ENCODE measurements at regions not wholly inside any gene's neighbourhood (a gene's known extent, or its start where the extent isn't known, plus 50 kb on each side); places are given as distances from the start of the nearest gene placed in this dataset.
"Not testable (repeated sequence)": the region's sequence is repeated elsewhere in the genome, so short reads cannot be mapped to it uniquely, and the experiment has no call there.

GRCh38 chr4:31851946-31852345 lies 1131.8 kb downstream of the PCDH7 start:
- no peak for DNase-seq

DNA sequence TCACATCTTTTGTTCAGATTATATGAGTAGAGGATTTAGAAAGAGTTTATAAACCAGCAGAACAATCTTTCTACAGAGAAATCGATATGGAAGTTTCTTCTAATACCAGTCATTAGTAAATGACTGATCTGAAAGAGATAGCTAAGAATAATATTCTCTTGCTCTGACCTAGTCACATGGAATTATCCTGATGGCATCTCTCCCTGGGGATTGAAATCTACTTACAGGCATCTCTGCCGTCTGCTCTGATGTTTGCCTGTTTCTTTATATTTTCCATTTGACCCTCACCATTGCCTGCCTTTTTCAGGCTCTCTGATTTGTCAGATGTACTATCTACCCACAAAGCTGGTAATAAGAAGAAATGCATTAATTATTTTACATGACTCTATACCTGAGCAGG lies 1157.3 kb downstream of the PCDH7 start:
- DNase-seq: no peak

- not testable (repeated sequence) for DNase-seq
Observed at GRCh38 chr4:31880837-31881236, 1160.7 kb downstream of the PCDH7 start.

- no peak for DNase-seq
Observed at GRCh38 chr4:31896349-31896748, 1176.2 kb downstream of the PCDH7 start.

- no peak for DNase-seq
Observed at GRCh38 chr4:31905363-31905762, 1185.2 kb downstream of the PCDH7 start.

DNA sequence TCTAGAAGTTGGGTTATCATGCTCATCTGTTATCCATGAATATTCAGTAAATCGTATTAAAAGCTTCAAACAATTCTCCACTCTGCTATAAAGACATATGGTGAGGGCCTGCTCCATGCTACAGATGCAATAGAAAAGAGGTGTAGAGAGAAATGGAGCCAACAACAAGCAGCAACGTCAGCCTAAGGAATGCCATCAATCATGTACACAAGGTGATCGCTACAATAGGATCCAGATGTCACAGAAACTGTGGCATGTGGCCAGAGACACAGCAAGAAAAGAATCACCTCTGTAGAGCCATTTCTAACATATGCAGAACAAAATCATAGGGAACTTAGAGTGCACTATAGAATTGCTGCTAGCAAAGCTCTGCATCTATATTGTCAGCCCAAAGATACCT lies 1188.1 kb downstream of the PCDH7 start:
- no peak for DNase-seq

DNA sequence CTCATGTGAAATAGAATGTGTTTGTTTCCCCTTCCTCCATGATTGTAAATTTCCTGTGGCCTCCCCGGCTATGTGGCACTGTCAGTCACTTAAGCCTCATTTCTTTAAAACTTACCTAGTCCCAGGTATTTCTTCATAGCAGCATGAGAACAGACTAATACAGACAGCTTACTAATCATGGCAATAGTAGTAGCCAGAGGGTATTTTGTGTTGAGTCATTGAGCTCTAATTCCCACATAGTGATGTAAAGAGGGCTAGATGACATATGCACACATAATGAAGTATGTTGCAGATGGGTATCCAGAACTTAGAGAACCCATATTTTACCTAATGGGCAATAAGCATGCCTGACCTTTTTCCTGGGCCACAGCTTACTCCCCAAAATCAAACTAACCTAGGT lies 1197.2 kb downstream of the PCDH7 start:
- DNase-seq: no peak

DNA sequence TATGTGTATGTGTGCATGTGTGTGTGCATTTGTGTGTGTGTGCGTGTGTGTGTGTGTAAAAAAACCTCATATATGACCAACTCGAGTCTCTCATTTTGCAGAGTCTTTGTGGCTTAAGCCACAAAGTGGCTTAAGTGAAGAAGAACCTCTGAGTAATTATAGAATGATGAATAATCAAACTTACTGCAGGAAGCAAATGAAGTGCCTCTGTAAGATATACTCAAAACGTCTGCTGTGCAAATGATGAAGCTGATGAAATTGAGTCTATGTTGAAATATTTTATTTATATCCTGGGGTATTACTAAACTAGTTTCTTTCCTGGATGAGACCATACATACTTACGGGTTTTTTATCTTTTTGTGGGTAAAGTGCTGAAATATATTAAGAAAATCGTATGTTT lies 1198.7 kb downstream of the PCDH7 start:
- DNase-seq: no peak

- DNase-seq: no peak
Observed at GRCh38 chr4:31923634-31924033, 1203.5 kb downstream of the PCDH7 start.

DNA sequence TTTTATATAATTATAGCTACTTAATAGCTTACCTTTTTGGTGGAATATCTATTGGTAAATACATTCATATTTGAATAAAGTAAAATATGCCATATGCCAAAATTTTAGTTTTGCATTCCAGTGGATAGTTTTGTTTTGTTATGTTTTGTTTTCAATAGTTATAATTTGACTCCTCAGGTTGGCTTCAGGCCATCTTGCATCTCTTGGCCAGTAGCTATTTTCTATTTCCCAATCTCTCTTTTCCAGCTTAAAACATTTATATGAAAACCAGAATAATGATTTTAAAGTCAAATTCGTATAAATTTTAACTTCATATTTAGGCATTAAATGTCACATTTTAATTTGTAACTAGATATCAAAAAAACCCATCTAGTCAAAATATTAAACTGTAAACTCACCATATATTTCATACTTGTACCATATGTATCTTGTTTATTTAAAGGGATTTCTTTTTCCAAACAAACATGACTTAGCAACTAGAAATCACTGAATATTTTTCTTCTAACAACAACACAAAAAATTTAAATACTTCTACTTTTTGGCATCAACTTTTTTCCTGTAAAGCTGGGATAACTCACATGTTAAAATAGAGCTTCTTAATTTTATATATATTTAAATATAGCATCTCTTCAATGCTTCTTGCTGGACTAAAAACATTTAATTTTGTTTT lies 1209.6 kb downstream of the PCDH7 start:
- DNase-seq: no peak

DNA sequence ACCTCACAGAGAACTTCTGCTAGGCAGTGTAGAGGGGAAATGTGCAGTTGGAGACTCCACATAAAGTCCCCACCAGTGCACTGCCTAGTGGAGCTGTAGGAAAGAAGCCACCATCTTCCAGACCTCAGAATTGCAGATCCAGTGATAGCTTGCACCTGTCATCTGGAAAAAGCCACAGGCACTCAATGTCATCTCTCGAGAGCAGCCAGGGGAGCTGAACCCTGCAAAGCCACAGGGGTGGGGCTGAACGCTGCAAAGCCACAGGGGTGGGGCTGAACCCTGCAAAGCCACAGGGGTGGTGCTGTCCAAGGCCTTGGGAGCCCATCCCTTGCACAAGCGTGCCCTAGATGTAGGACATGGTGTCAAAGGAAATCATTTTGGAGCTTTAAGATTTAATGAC lies 1226.3 kb downstream of the PCDH7 start:
- no peak for DNase-seq

GRCh38 chr4:31947101-31947500 lies 1226.9 kb downstream of the PCDH7 start:
- no peak for DNase-seq

- DNase-seq: no peak
Observed at GRCh38 chr4:31949045-31949444, 1228.9 kb downstream of the PCDH7 start.

DNA sequence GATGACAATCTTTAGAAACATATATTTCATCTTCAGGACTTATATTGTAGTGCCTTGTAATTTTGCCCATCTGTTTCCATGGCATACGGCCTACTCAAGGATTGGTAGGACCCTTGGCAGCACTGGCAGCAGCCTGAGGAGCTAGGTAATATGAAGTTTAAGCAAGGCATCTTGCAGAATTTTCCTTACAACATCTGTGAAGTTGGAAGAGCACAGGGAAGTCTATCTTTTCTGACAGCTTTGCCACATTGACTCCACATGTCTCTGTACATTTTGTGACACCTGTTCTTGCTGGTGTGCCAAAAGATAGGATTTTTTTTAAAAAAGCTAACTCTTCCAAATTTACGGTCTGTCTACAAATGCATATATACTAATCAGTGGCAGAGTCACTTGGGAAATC lies 1235.2 kb downstream of the PCDH7 start:
- no peak for DNase-seq

- DNase-seq: no peak
Observed at GRCh38 chr4:31959972-31960371, 1239.8 kb downstream of the PCDH7 start.

DNA sequence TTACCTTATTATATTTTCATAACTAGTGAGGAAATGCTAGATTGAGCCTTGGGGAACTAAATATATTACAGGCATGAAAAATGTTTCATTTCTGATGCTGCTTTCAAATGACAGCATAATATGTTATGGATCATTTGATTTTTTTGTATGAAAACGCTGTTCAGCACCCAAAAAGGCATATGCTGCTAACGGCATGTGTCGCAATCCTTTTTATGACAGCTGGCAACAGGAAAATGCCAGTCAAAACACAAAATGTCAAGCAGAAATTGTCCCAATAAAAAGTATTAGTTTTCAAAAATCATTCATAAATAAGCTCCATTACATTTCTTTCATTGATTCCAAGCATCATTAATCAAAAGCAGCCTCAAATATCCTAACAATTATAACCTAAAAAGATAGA lies 1244.5 kb downstream of the PCDH7 start:
- no peak for DNase-seq

- no peak for DNase-seq
Observed at GRCh38 chr4:31968842-31969241, 1248.7 kb downstream of the PCDH7 start.

- DNase-seq: no peak
Observed at GRCh38 chr4:31974490-31975002, 1254.4 kb downstream of the PCDH7 start.

GRCh38 chr4:31979988-31980387 lies 1259.8 kb downstream of the PCDH7 start:
- DNase-seq: no peak

GRCh38 chr4:31983246-31983645 lies 1263.1 kb downstream of the PCDH7 start:
- DNase-seq: no peak

- DNase-seq: no peak
Observed at GRCh38 chr4:31983677-31984076, 1263.5 kb downstream of the PCDH7 start.

DNA sequence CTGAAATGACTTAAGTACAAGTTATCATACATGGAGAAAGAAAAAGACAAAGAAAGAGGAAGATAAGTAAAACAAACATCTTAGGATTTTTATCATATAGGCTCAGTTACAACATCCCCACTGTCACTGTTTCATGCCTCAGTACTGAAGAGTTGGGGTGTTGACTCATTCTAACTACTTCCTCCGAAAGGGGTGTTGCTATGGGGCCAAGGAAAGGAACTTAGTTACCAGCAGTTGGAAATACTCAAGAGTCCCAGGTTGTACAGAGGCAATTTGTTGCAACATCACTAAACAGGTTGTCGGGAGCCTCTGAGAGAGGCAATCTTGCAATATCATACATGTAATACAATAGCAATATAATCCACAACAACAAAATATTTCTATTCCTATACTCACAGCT lies 1264.7 kb downstream of the PCDH7 start:
- no peak for DNase-seq

GRCh38 chr4:31995943-31996901 lies 1276.1 kb downstream of the PCDH7 start:
- DNase-seq: no peak

DNA sequence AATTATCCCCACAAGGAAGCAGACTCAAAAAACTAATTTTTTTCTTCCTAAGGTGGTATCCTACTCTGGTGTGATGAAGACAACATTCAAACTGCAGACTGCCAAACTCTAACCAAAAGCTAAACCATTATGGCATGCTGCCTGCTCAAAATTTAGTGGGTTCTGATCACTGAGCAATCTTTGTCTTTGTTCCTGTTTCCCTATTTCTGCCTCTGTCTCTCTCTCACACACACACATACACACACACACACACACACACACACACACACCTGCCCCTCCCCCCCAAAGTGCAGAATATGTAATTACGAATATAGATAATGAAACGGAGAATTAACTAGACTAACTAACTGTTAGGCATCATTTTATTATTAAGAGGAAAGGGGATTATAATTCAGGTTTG lies 1278.6 kb downstream of the PCDH7 start:
- DNase-seq: no peak

Measured in NCI-H1048 (cell line).